Peyer's patch (tissue), 4 donors: ENCODE measurements at regions not wholly inside any gene's neighbourhood (a gene's known extent, or its start where the extent isn't known, plus 50 kb on each side); places are given as distances from the start of the nearest gene placed in this dataset.
"Not testable (repeated sequence)": the region's sequence is repeated elsewhere in the genome, so short reads cannot be mapped to it uniquely, and the experiment has no call there.

Experiments
- CTCF ChIP-seq, 6 experiments: fragments of 450-650 bp in 4 of 6; fragments of 200-600 bp in 2 of 6; sonication (generic) in 1 of 6; IDR thresholded peaks; one replicate each; pipeline ENCODE4 v1.5.1; 2017 to 2019; ENCODE audit warnings: antibody characterized with exemption in 6 of 6, mild to moderate bottlenecking in 3 of 6, moderate library complexity in 1 of 6
- POLR2A ChIP-seq, 2 donors: fragments of 450-650 bp; IDR thresholded peaks; one replicate each; pipeline ENCODE4 v1.5.1; 2017; ENCODE audit warnings: antibody characterized with exemption in 2 of 2, mild to moderate bottlenecking in 2 of 2, moderate library complexity in 2 of 2

GRCh38 chr3:174483856-174484255 is 375.3 kb upstream of the NAALADL2 start:
- not testable (repeated sequence) for TF ChIP-seq POLR2A, CTCF (IDR thresholded peaks at IDR 0.05)
